GM18909 (cell line): ENCODE measurements at regions not wholly inside any gene's neighbourhood (a gene's known extent, or its start where the extent isn't known, plus 50 kb on each side); places are given as distances from the start of the nearest gene placed in this dataset.

Experiments
- ATAC-seq: cut with Tn5 transposase; IDR thresholded peaks from one replicate; pipeline ENCODE4 v1.9.1; 2021; ENCODE audit warnings: mild to moderate bottlenecking; ENCODE audit not compliant: unreplicated experiment, poor library complexity

DNA sequence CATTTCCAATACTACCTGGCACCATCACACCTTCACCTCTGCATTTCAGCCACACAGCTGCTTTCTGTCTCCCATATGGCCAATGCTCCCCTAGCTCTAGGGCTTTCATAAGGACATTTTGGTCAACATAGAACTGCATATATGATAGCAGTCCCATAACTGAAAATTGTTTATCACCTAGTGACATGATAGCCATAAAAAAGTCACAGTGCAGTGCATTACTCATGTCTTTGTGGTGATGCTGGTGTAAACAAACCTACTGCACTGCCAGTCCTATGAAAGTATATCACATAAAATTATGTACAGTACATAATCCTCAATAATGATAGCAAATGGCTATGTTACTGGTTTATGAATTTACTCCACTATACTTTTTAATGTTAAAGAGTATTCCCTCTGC lies 221.0 kb downstream of the NAF1 start:
- ATAC-seq = no peak

DNA sequence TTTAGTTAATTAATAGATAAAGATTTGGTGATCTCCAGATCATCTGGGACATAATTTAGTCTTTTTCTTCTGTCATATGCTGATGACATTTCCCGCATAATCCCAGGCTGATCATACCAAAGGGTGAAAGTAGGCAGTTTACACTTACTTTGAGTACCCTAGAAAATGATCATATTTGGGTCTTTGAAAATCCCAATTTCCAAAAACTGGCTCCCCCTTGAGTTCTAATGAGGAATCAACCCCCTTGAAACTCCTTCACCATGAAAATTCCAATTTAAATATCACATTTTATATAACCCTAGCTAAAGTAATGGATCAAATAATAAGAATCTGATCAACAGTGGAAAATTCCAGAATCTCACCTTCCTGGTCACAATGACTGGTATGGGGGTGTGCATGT lies 223.4 kb downstream of the NAF1 start:
- no peak for ATAC-seq

DNA sequence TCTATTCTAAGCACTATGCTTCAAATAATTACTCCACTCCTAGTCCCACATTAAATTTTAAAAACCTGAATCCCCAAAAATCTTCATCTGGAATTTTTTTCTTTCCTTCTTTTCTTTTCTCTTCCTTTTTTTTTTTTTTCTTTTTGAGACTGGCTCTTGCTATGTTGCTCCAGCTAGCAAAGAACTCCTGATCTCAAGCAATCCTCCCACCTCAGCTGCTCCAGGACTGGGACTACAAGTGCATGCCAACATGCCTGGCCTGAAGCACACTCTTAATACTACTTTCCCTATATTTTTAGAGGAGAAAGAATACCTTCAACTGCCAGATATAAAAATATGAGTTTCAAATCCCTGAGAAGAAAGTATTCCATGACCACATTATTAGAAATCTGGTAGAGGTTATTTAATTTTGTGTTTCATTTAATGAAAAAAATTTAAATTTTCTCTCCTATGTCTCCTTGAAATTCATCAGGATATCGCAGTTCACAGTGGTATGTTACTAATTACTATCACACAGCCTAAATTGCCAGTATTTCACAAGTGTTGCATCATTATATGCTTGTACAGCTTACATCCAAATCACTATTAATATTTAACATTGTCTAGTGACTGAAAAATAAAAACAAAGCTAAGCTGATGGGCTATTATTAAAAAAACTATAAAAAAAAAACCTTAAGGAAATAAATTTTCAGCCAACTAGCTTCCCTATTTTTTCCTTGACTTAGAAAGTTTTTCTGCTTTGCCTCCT lies 227.8 kb downstream of the NAF1 start:
- ATAC-seq = no peak

DNA sequence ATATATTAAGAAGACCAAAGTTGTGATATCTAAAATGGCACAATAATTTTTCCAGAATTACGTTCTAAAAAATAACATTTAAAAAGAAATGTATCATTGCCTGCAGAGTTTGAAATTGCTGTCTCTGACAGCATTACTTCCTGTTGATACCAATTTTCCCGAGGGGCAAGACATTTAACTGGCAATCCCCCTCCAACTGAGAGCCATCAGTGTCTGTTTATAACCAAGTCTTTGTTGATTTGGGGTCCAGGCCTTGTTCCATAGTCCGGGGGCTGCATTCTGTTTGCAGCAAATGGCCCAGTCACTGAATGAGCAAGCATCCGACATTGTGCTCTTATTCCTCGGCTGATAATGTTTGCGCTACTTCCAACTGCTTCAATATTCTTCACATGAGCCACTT lies 231.5 kb downstream of the NAF1 start:
- no peak for ATAC-seq

DNA sequence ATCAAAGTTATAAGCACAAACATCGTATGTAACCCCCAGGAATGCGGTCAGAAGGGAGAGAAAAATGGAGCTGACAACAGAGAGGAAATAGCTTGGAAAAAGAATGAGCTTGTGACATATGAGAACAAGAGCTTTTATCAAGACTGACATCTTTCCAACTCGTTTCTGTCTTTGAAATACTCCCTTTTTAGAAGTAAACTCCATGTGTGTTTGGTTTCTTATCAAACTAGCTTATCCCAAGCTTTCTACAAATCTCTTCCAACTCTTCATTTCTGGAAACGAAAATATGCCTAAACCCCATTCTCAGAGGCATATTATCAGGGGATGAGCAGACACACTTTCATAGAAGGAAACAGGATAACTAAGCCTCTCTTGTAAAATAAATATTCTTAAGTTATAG lies 235.4 kb downstream of the NAF1 start:
- ATAC-seq = no peak

DNA sequence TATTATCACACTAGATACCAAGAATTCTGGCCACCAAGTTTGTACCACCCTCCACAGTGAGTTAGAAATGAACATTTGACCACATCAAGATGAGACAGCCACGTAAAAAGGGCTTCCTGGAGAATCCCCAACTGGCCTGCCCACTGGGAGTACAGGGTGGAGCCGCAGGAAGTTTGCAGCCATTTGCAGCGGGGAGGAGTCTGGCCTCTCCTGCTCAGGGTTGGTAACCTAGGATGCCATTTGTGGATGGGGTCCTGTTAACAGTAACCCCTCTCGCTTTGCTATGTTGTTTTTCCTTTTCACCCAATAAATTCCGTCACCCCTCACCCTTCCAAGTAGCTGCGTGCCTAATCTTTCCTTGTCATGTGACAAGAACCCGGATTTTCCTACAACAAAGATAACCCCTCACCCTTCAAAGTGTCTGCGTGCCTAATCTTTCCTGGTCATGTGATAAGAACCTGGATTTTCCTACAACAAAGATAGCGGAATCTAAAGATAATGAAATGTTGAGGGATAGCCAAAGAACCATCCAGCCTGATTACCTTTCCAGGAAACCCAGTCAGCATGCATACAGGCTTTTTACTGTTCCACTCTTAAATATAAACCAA lies 245.4 kb downstream of the NAF1 start:
- ATAC-seq = no peak

DNA sequence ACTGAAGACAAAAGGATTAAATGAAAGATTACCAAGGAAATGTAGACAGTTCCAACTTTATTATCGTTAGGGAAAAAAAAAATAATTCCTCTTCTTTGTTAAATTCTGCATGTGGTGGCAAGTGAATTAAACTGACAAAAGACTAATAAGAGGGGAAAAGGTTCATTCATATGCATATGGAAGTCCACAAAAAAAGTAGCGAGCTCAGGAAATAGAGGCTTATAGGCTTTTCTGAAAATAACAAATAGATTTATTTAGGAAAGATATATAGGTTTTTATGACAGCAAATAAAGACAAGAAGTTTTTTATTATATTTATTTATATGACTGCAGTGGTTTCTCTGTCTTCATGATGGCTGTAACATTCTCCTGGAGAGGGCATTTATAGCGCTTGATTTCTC lies 246.0 kb downstream of the NAF1 start:
- ATAC-seq = no peak

DNA sequence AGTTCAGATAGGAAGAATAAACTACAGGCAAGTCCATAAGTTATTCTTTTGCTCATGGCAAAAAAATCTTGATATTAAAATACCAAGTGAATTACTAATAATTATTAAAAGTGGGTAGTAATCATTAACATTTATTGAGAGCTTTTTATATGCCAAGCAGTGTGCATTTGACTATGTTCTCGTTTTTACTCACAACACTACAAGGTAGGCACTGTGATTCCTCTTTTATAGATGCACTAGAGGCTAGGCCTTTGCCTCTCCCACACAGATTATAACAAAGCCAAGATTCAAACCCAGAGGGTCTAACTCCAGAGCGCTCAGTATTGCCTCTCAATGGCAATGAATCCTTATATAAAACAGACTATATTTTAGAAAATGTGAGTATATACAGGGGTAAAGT lies 254.2 kb downstream of the NAF1 start:
- ATAC-seq = peak; percentile 62

DNA sequence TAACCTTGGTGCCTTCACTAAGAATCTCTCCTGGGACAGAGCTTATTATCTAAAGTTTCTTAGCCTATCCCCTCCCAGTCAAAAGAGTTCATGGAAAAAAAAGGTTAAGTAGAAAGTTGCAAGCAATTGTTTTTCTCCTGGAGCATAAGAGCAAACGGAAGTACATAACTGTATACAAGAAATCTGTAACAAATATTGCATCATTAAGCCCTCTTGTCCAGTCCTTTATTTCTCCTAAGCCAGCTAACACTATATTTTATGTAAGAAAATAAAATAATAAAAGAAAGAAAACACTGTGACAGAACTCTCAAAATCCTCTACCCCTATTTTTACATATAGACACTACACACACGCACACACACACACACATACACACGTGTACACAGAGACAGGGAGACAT lies 255.3 kb downstream of the NAF1 start:
- no peak for ATAC-seq

DNA sequence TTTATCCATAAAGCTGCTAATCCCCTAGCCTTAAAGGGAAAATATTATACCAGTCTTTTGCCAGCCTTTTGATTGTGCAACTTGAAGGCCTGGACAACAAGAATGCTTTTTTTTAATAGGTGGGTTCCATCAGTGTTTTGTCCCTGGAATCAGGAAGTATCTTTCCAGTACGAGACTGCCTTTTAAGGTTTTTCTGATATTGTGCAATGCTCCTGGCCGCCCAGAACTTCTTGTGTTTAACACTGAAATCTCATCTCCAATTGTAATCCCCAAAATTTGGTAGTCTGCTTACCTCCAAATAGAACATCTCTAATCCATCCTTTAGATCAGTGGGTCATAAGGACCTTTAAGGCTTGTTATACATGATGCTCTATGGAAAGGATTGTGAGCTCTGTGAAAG lies 256.7 kb downstream of the NAF1 start:
- no peak for ATAC-seq

DNA sequence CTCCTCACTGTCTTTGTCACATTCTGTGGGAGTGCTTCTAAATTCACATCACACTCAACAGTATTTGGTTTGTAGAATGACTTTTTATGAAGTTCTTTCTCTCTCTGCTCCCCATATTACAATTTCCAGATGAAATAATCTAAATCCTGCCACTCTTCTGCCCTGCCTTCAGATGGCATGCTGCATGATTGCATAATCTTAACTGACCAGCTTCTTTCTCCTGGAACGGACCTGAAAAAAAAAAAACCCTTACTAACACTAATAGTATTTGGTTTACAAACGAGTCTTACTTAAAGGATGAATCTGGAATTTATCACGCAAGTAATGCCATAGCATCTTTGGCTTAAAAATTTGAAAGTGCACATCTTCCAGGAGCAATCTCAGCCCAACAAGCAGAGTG lies 272.3 kb downstream of the NAF1 start:
- ATAC-seq = no peak

DNA sequence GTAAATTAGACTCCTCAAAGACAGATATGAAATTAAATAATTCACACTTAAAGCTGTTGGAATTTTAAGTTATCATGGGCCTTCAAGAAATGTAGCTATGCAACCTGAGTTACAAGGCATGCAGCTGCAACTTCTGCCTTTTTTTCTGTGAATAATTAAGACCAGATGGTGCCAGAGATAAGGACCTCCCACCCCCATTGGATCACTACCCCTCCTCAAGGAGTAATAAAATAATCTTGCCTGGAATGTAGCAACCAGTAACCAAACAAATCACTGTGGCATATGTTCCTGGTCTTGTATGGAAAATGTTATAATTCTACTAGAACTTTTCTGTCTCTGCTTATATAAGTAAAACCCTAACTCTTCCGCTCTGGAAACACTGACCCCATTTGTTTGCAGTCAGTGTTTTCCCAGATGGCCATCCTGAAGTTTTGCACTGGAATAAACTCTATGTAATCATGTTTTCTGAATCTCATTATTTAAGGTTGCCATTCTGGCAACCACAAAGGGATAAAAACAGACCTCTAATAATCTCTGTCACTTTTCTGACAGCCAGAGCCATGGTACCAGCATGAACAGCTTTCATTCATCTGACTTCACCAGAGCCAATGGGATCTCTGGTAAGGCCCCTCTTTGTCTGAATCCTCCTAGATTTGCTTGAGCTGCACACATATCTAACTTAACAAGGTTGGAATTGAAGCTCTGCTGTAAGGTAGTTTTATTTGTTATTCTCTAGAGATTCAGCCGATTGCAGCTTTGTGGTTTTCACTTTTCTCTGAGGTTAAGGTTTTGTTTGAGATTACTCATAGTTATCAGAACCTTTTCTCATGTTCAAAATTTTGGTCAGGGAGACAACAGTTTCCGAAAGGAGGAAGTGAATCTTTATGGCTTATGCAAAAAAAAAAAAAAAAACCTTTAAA lies 274.6 kb downstream of the NAF1 start:
- ATAC-seq = peak; percentile 99

DNA sequence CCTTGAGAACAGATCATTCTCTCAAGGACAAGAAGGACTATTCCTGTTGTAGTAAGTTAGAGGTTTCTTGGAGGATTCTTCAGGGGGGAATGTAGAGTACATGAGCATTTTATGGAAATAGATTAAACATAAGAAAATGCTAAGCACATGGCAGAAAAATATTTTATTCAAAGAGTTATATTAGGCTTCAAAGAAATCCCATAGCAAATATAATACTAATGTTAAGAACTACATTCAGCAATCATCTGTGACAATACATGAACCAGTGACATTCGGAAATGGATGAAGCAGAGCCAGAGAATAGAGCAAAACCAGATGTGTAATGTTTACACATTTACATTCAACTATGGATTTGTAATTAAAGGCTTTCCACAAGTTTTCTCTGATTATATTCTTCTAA lies 288.6 kb downstream of the NAF1 start:
- ATAC-seq = no peak

DNA sequence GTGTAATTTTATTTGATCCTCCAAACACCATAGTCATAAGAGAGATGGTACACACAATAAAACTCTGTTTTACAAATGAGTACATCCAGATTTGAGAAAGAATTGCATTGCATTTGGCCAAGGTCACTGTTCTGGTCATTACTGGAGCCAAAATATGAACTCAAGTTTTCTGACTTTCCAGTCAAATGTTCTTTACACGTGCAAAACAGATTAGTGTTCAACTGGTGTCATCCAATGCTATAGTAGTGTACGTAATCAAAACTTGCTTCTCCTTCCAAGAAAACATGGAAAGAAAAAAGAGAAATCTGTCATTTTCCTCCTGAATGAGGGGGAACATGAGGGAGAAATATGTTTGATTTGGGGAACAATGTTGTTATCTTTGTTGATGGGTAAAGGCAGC lies 291.9 kb downstream of the NAF1 start:
- ATAC-seq = no peak

DNA sequence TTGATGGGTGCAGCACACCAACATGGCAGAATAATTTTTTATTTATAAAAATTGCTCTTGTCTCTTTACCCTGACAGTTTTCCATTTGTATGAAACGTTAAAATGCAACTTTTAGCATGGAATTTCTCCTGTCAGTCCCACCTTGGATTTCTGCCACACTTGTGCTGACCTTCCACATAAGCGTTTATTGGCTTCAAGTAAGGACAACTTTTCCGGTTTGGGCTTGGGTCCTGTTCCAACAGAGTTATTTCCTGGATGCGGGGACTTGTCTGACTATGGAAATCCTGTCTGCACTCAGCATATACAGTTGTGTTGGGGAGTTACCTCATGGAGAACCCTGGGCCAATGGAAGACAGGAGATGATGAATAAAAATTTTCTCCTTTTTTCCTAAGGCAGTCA lies 294.7 kb downstream of the NAF1 start:
- ATAC-seq = no peak

DNA sequence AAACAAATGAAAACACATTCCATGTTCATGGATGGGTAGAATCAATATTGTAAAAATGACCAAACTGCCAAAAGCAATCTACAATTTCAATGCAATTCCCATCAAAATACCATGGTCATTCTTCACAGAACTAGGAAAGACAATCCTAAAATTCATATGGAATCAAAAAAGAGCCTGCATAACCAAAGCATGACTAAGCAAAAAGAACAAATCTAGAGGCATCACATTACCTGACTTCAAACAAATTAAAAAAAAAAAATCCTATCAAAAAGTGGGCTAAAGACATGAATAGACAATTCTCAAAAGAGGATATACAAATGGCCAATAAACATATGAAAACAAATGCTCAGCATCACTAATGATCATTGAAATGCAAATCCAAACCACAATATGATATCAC lies 297.5 kb downstream of the NAF1 start:
- no peak for ATAC-seq

DNA sequence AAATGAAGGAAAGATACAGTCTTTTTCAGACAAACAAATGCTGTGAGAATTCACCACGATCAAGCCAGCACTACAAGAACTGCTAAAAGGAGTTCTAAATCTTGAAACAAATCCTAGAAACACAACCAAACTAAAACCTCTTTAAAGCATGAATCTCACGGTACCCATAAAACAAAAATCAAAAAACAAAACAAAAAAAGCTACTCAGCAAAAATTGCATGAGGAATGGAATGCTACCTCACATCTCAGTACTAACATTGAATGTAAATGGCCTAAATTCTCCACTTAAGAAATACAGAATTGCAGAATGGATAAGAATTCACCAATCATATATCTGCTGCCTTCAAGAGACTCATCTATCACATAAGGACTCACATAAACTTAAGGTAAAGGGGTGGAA lies 300.1 kb downstream of the NAF1 start:
- no peak for ATAC-seq

DNA sequence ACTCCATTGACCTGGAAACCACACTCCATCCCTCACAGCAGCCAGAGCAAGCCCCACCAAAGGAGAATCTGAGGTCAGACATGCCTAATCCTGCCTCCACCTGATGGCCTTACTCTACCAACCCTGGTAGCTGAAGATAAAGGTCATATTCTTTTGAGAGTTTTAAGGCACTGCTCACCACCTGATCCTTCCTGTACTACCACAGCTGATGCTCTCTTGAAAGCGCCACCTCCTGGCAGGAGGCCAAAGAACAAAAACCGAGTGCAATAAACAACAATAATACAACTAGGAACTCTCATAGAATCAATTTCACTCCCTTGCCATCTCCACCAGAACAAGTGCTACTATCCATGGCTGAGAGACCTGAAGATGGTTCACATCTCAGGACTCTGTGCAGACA lies 301.6 kb downstream of the NAF1 start:
- peak; percentile 46 for ATAC-seq

DNA sequence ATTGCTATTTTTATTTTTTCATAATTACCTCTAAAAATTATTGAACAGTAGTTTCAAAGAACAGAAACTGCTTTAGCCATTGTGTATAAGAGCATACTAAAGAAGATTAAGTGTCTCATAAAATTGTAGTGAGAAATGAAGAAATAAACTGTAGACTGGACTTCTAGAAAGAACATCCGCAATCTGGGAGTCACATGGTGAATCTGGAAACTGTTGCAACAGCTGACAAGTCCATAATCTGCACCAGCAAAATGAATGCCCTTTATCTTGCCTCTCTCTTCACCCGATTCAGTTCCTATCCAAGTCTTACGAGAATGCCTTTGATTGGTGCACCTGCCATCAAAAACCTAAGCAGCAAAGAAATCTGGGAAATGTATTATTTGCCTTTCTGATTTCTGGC lies 312.9 kb downstream of the NAF1 start:
- no peak for ATAC-seq

DNA sequence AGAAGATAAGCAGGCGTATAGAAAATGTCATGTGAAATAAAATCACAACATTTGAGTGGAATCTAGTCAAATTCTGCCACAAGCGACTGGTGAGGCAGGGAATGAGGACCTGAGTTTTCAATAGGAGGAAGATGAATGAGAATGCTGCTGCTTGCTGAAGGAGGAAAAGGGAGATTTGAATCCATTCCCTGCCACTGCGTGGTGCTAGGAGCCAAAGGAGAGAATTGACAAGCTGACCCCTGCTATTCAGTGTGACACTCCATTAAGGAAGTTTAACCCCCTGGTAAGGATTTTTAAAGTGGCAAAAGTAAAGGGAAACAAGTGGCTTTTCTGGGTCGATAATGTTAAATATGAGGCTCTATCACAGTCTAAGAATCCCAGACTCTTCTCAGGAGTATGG lies 314.0 kb downstream of the NAF1 start:
- ATAC-seq = no peak

DNA sequence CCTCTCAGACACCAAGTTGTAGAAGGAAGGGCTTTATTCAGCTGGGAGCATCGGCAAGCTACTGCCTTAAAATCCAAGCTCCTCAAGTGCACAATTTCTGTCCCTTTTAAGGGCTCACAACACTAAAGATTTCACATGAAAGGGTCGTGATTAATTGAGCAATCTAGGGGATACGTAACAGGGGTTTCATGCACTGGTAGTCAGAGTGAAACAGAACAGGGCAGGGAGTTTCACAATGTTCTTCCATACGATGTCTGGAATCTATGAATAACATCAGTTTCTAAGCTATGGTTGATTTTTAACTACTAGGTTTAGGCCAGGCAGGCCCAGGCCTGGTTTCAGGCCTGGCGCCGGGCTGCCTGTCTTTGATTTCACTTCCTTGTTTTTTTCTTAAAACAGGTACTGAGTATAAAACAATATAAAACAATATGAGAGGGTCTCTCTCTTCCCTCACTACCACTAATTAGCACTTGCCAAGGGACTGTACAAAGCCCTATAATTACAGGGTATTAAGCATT lies 315.4 kb downstream of the NAF1 start:
- peak; percentile 28 for ATAC-seq
